Endothelial cell of umbilical vein (primary cell): ENCODE measurements at regions not wholly inside any gene's neighbourhood (a gene's known extent, or its start where the extent isn't known, plus 50 kb on each side); places are given as distances from the start of the nearest gene placed in this dataset.

ENCODE experiments used
- BruUV-seq: library from RNA; stranded (reverse); fragments of 400-500 nt; replicated peaks from 2 replicates; lab custom pipeline; 2021; lab: Mats Ljungman, UMichigan
- CTCF ChIA-PET: fragments of 300-600, 350-600 bp; sonication (Branson Sonifier 250); formaldehyde crosslinking; loops from one replicate; lab custom pipeline; 2021; ENCODE audit warnings: antibody characterized with exemption, inconsistent platforms; lab: Charles Lee
- POLR2A ChIA-PET: fragments of 300-600, 350-600 bp; sonication (Branson Sonifier 250); formaldehyde crosslinking; loops from one replicate; lab custom pipeline; 2021; ENCODE audit warnings: antibody characterized with exemption, inconsistent platforms; lab: Charles Lee
- DNase-seq: peaks from one replicate; pipeline ENCODE4 v3.0.0-alpha.2; 2011; ENCODE audit warnings: low read depth, low spot score
- FAIRE-seq: peaks from 2 replicates; lab custom pipeline; 2011; peaks lifted over from hg19 to GRCh38; lab: Jason Lieb, UNC
- H2AFZ ChIP-seq: 2 replicates; pipeline ENCODE4 v1.6.0; 2012; ENCODE audit warnings: low read depth, low read length, control low read depth, inconsistent platforms
- H3K27ac ChIP-seq: 2 replicates; pipeline ENCODE4 v1.5.1; 2011; ENCODE audit warnings: low read depth, mild to moderate bottlenecking, control low read depth, low read length, moderate library complexity; ENCODE audit not compliant: insufficient read depth
- H3K27me3 ChIP-seq, 2 experiments: 2 replicates each; pipeline versions ENCODE4 v1.6.0 to v1.6.1; 2011; ENCODE audit warnings: low read length in 2 of 2, mixed read lengths in 1 of 2; ENCODE audit not compliant: control insufficient read depth in 2 of 2, insufficient read depth in 2 of 2
- H3K36me3 ChIP-seq, 2 experiments: 2 replicates in 1 of 2; 3 replicates in 1 of 2; pipeline ENCODE4 v1.5.1; 2011; ENCODE audit warnings: low read length in 2 of 2, mild to moderate bottlenecking in 1 of 2, moderate library complexity in 1 of 2; ENCODE audit not compliant: control insufficient read depth in 2 of 2, insufficient read depth in 2 of 2; ENCODE audit errors: extremely low read depth in 1 of 2
- H3K4me1 ChIP-seq: 3 replicates; pipeline ENCODE4 v1.5.1; 2011; ENCODE audit warnings: mild to moderate bottlenecking, low read length; ENCODE audit not compliant: control insufficient read depth, insufficient read depth; ENCODE audit errors: extremely low read depth
- H3K4me2 ChIP-seq: 2 replicates; pipeline ENCODE4 v1.6.1; 2011; ENCODE audit warnings: low read length, control low read depth, mixed read lengths; ENCODE audit not compliant: insufficient read depth
- H3K4me3 ChIP-seq, 3 experiments: fragments of 200-600 bp in 1 of 3; sonication (generic), shearing (Covaris generic) in 1 of 3; replicated peaks in 1 of 3; 2 replicates each; pipeline ENCODE4 v1.5.1; 2011 to 2016; ENCODE audit warnings: control low read depth in 3 of 3, low read length in 3 of 3, mild to moderate bottlenecking in 2 of 3, inconsistent platforms in 1 of 3, low read depth in 1 of 3, moderate library complexity in 1 of 3; ENCODE audit not compliant: insufficient read depth in 1 of 3
- H3K79me2 ChIP-seq: 2 replicates; pipeline ENCODE4 v1.6.0; 2012; ENCODE audit warnings: low read length, inconsistent platforms; ENCODE audit not compliant: control insufficient read depth, insufficient read depth
- H3K9ac ChIP-seq: replicated peaks from 2 replicates; pipeline ENCODE3; 2011; ENCODE audit warnings: low read length, control low read depth; ENCODE audit not compliant: insufficient read depth; ENCODE audit errors: extremely low read depth
- H3K9me1 ChIP-seq: replicated peaks from 3 replicates; pipeline ENCODE4 v1.6.0; 2011; ENCODE audit warnings: mild to moderate bottlenecking, low read length; ENCODE audit not compliant: control insufficient read depth, insufficient read depth; ENCODE audit errors: extremely low read depth
- H3K9me3 ChIP-seq: replicated peaks from 2 replicates; pipeline ENCODE4 v1.5.1; 2012; ENCODE audit warnings: low read length, inconsistent platforms; ENCODE audit not compliant: control insufficient read depth, insufficient read depth
- H4K20me1 ChIP-seq: replicated peaks from 2 replicates; pipeline ENCODE3; 2011; ENCODE audit warnings: mild to moderate bottlenecking, low read length; ENCODE audit not compliant: control insufficient read depth, insufficient read depth; ENCODE audit errors: extremely low read depth
- EZH2 ChIP-seq: IDR thresholded peaks from 2 replicates; pipeline ENCODE4 v1.6.1; 2012; ENCODE audit warnings: borderline replicate concordance, low read depth, mild to moderate bottlenecking, moderate library complexity, low read length, inconsistent platforms; ENCODE audit not compliant: severe bottlenecking
- FOS ChIP-seq: IDR thresholded peaks from 2 replicates; pipeline ENCODE4 v1.6.1; 2011; ENCODE audit warnings: mild to moderate bottlenecking, low read length, moderate library complexity, borderline replicate concordance; ENCODE audit not compliant: insufficient read depth
- GATA2 ChIP-seq: IDR thresholded peaks from 2 replicates; pipeline ENCODE4 v1.7.0; 2011; ENCODE audit warnings: low read depth, mild to moderate bottlenecking, moderate library complexity, mixed read lengths, low read length; ENCODE audit not compliant: insufficient read length, insufficient read depth
- JUN ChIP-seq: IDR thresholded peaks from 2 replicates; pipeline ENCODE4 v1.6.1; 2011; ENCODE audit warnings: borderline replicate concordance, low read depth; ENCODE audit not compliant: insufficient read length, insufficient read depth
- MAX ChIP-seq: IDR thresholded peaks from 2 replicates; pipeline ENCODE4 v1.6.1; 2011; ENCODE audit not compliant: insufficient read depth, insufficient read length
- MYC ChIP-seq: IDR thresholded peaks from one replicate; pipeline ENCODE4 v1.6.1; 2011; ENCODE audit warnings: mild to moderate bottlenecking, low read depth, low read length
- POLR2A ChIP-seq: IDR thresholded peaks from 2 replicates; pipeline ENCODE4 v1.6.1; 2012; ENCODE audit warnings: low read depth, mild to moderate bottlenecking, control low read depth, low read length
- POLR2AphosphoS5 ChIP-seq: IDR thresholded peaks from 2 replicates; pipeline ENCODE4 v1.6.1; 2012; ENCODE audit warnings: low read depth, mild to moderate bottlenecking, control low read depth, low read length, moderate library complexity; ENCODE audit not compliant: insufficient read depth
- dilution Hi-C: fragments of 300-500 bp; cut with MboI; formaldehyde crosslinking; loops from one replicate; pipeline ENCODE4 v1.15.0; 2019; ENCODE audit warnings: low sequenced_read_pairs; ENCODE audit not compliant: extremely low pct_ligation_motif_present
- intact Hi-C: fragments of 100-400 bp; cut with micrococcal nuclease; formaldehyde crosslinking; loops from one replicate; pipeline ENCODE4 v1.10.0; 2022
- TF ChIP-seq, protein P1 (sequence below), 2 donors: IDR thresholded peaks; 1 replicate in 1 of 2; 2 replicates in 1 of 2; pipeline ENCODE4 v1.5.1; 2011; ENCODE audit warnings: low read length in 2 of 2, mild to moderate bottlenecking in 2 of 2, moderate library complexity in 2 of 2, control low read depth in 1 of 2, inconsistent platforms in 1 of 2, low read depth in 1 of 2; ENCODE audit not compliant: insufficient read depth in 1 of 2; ENCODE audit errors: extremely low read depth in 1 of 2

DNA sequence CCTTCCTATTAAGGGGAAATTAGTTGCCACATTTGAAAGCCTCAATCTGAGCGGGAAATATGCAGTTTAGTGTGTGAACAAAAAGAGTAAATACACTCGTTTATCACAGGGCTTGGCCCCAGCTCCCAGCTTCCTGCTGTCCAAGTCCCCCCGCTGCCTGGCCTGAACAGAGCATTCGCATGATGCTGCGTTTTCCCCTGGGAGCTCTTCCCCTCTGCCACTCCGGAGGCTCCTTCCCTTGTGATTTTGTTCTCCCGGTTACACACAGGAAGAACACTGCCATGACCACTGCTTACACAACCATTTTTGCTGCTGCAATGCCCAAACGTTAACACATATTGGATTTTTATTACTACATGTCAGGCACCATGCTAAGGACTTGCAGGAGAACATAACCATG, 120.7 kb upstream of the ADARB2 start:
- H3K27ac ChIP-seq = no peak overlapping the region
- no peaks in the 10 kb centered on the region for H3K9me1 ChIP-seq
- H2AFZ ChIP-seq = no peak overlapping the region
- peaks cover 9% of the 10 kb centered on the region for H3K9me3 ChIP-seq
- H3K36me3 ChIP-seq = no peaks in the 10 kb centered on the region
- no peak overlapping the region for H3K9ac ChIP-seq
- dilution Hi-C loops (no loop called here), intact Hi-C loops (no loop called here)
- no peaks in the 10 kb centered on the region for H3K79me2 ChIP-seq
- TF ChIP-seq JUN = no peak
- no peak for TF ChIP-seq POLR2AphosphoS5
- TF ChIP-seq MYC = no peak
- no peak for TF ChIP-seq EZH2
- TF ChIP-seq, protein P1, sequence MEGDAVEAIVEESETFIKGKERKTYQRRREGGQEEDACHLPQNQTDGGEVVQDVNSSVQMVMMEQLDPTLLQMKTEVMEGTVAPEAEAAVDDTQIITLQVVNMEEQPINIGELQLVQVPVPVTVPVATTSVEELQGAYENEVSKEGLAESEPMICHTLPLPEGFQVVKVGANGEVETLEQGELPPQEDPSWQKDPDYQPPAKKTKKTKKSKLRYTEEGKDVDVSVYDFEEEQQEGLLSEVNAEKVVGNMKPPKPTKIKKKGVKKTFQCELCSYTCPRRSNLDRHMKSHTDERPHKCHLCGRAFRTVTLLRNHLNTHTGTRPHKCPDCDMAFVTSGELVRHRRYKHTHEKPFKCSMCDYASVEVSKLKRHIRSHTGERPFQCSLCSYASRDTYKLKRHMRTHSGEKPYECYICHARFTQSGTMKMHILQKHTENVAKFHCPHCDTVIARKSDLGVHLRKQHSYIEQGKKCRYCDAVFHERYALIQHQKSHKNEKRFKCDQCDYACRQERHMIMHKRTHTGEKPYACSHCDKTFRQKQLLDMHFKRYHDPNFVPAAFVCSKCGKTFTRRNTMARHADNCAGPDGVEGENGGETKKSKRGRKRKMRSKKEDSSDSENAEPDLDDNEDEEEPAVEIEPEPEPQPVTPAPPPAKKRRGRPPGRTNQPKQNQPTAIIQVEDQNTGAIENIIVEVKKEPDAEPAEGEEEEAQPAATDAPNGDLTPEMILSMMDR (IDR thresholded peaks at IDR 0.05; ENCODE audit: extremely low read depth in 1 of 2, insufficient read depth in 1 of 2, low read depth in 1 of 2, low read length in 2 of 2) = no peak
- TF ChIP-seq POLR2A = no peak
- TF ChIP-seq FOS = no peak
- TF ChIP-seq GATA2 = no peak
- no peak for TF ChIP-seq MAX
- no TSS peak for BruUV-seq
- FAIRE-seq = no peak
- no peaks in the 10 kb centered on the region for H4K20me1 ChIP-seq
- H3K4me1 ChIP-seq = no peaks in the 10 kb centered on the region
- H3K4me3 ChIP-seq = no peak overlapping the region
- no peak for DNase-seq
- no peaks in the 10 kb centered on the region for H3K27me3 ChIP-seq
- CTCF ChIA-PET = no interaction called here
- POLR2A ChIA-PET = no interaction called here
- no peak overlapping the region for H3K4me2 ChIP-seq
